HG02885 (cell line): ENCODE measurements at regions not wholly inside any gene's neighbourhood (a gene's known extent, or its start where the extent isn't known, plus 50 kb on each side); places are given as distances from the start of the nearest gene placed in this dataset.
"Not testable (repeated sequence)": the region's sequence is repeated elsewhere in the genome, so short reads cannot be mapped to it uniquely, and the experiment has no call there.

ENCODE experiments used
- ATAC-seq: cut with Tn5 transposase; IDR thresholded peaks from one replicate; pipeline ENCODE4 v1.9.1; 2021; ENCODE audit warnings: mild to moderate bottlenecking; ENCODE audit not compliant: unreplicated experiment, poor library complexity

DNA sequence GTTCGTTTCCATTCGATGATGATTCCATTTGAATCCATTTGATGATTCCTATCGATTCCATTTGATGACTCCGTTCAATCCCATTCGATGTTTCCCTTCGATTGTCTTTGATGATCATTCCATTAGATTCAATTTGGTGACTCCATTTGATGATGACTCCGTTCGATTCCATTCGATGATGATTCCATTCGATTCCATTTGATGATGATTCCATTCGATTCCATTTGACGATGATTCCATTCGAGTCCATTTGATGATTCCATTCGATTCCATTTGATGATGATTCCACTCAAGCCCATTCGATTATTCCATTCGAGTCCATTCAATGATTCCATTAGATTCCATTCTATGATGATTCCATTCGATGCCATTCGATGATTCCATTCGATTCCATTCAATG, 2730.6 kb downstream of the RPIA start:
- not testable (repeated sequence) for ATAC-seq

DNA sequence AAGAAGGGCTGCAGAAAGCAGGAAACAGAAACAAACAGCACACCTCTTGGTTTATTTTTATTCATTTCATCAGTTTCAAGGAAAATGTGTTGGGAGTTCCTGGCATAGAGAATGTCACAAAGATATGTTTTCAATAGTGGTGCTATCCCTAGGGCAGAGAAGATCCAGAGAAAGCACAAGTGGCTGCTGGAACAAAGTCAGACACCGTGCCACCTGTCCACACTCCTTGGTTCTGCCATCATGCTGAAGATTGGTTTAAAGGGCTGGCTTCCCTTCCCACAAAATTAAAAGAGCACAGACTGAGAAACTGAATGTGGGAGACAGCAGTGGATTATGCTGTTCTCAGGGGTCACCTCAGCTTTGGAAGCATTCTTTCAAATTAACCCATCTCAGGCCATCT, 2735.7 kb downstream of the RPIA start:
- ATAC-seq, result not testable (repeated sequence)

DNA sequence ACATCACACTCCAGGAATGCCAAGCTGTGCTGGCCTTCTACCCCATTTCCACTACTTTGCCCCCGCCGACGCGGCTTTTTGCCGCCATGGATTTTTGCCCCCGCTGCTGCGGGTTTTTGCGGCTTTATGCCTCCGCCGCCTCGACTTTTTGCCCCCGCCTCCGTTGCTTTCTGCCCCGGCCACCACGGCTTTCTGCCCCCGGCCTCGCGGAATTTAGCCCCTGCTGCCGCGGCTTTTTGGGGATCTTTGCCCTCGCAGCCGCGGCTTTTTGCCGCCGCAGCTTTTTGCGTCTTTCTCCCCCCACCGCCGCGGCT, 2750.4 kb downstream of the RPIA start:
- not testable (repeated sequence) for ATAC-seq

DNA sequence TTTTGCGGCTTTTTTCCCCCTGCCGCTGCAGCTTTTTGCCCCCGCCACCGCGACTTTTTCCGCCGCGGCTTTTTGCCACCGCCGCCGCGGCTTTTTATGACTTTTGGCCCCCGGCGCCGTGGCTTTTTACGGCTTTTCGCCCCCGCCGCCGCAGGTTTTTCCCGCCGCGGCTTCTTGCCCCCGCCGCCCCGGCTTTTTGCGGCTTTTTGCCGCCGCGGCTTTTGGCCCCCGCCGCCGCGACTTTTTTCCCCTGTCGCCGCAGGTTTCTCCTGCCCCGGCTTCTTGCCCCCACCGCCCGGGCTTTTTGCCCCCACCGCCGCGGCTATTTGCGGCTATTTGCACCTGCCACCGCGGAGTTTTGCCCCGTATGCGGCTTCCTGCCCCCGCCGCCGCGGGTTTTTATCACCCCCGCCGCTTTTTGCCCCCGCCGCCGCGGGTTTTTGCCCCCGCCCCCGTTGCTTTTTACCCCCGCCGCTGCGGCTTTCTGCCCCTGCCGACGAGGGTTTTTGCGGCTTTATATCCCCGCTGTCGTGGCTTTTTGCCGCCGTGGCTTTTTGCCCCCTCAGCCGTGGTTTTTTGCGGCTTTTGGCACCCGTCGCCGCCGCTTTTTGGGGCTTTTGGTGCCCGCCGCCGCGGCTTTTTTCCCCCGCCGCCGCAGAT, 2750.9 kb downstream of the RPIA start:
- no peak for ATAC-seq

DNA sequence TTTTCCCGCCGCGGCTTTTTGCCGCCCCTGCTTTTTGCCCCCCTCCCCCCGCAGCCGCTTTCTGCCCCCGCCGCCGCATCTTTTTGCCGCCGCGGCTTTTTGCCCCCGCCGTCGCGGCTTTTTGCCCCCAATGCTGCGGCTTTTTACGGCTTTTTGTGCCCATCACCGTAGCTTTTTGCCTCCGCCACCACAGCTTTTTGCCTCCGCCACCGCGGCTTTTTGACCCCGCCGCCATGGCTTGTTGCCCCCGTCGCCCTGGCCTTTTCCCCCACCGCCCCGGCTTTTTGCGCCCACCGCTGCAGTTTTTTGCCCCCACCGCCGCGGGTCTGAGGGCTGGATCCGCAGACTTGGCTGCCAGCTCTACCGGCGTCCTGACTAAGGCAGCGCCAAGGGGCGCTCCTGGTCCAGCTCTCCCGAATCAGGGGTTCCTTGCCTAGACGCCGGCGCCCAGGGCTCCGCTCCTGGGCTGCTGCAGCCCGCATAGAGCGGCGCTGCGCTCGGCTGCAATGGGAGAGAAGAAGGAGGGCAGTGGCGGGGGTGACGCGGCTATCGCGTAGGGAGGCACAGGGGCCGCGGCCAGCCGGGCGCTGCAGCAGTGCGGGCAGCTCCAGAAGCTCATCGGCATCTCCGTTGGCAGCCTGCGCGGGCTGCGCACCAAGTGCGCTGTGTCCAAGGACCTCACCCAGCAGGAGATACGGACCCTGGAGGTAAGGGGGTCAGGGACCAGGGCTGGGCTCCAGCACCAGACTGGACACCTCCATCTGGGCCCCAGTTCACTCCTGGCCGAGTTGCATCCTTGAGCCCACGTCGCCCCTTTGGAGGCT, 2751.6 kb downstream of the RPIA start:
- ATAC-seq, result not testable (repeated sequence)

DNA sequence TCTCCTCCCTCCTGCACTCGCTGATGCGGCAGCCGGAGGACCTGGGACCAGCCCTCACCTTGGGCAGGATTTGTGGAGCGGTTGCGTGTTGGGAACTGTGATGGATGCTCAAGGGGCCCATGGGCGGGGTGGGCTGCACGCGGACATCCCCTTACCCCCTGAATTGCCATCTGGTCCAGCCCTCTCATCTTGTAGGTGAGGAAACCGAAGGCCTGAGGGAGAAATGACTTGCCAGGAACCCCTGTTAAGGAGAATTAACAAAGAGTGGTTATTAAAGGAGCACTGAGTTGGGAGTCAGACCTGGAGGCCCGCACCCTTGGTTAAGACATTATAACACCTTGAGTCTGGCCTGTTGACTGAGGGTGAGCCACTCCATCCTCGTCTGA, 2752.2 kb downstream of the RPIA start:
- not testable (repeated sequence) for ATAC-seq

DNA sequence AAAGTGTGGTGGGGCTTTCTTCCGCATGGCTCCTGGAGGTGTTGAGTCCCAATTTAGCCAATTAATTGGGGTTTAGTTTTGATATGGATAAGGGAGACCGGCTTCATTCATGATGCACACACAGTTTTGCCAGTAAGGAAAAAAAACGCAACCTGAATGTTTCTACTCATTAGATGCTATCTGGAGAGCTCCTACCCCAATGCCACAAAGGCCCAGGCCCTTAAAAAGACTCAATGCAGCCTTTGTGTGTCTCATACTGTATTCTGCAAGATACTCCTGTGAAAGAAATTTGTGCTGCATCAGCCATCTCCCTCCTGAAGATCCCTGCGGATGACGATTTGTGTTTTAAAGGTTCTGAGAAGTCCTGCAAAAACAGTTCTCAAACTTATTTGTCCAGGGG, 2754.2 kb downstream of the RPIA start:
- not testable (repeated sequence) for ATAC-seq

DNA sequence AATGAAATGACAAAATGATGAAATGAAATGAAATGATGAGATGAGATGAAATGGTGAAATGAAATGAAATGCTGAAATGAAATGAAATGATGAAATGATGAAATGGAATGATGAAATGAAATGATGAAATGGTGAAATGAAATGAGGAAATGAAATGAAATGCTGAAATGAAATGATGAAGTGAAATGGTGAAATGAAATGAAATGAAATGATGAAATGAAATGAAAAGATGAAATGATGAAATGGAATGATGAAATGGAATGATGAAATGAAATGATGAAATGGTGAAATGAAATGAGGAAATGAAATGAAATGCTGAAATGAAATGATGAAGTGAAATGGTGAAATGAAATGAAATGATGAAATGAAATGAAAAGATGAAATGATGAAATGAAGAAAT, 2755.0 kb downstream of the RPIA start:
- not testable (repeated sequence) for ATAC-seq

DNA sequence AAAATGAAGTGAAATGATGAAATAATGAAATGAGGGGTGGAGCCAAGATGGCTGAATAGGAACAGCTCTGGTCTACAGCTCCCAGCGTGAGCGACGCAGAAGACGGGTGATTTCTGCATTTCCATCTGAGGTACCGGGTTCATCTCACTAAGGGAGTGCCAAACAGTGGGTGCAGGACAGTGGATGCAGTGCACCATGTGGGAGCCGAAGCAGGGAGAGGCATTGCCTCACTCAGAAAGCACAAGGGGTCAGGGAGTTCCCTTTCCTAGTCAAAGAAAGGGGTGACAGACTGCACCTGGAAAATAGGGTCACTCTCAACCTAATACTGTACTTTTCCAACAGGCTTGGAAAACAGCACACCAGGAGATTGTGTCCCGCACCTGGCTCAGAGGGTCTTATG, 2755.4 kb downstream of the RPIA start:
- ATAC-seq, result not testable (repeated sequence)

DNA sequence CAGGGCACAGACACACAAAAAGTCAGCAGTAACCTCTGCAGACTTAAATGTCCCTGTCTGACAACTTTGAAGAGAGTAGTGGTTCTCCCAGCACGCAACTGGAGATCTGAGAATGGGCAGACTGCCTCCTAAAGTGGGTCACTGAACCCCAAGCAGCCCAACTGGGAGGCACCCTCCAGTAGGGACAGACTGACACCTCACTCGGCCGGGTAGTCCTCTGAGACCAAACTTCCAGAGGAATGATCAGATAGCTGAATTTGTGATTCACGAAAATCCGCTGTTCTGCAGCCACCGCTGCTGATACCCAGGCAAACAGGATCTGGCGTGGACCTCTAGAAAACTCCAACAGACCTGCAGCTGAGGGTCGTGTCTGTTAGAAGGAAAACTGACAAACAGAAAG, 2756.0 kb downstream of the RPIA start:
- ATAC-seq, result not testable (repeated sequence)

DNA sequence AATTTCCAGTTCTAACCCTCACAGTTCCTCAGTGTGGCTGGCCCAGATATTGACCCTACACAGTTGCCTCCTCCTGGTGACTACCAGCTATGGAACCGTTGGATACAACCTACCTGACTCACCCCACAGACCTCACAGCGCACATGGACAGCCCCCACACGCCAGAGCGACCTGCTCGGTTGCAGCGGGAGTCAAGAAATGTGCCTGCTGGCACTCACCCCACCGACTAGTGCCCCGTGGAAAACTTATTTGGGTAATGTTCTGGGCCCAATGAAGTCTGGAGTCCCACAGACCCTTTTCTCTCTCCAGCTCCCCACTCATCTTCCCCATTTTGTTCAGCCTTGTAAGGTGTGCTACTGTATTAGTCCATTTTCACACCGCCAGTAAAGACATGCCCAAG, 2770.8 kb downstream of the RPIA start:
- not testable (repeated sequence) for ATAC-seq

DNA sequence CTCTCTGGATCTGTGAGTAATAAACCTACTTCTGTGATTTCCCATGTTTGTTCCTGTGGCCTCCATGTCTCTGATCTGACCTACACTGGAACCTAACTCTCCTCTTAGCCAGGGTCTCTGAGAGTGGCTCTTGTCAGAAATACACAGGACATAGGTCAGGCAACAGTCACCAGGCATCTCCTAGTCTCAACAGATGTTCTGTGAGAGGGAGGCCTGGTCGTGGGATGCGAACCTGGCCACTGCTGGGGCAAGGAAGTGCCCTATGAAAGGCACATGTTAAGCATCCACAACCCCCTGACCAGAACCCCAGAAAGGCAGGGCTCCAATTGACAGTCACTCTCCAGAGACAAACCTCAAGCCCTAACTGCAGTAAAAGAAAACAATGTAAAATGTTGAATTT, 2771.5 kb downstream of the RPIA start:
- ATAC-seq, result not testable (repeated sequence)

DNA sequence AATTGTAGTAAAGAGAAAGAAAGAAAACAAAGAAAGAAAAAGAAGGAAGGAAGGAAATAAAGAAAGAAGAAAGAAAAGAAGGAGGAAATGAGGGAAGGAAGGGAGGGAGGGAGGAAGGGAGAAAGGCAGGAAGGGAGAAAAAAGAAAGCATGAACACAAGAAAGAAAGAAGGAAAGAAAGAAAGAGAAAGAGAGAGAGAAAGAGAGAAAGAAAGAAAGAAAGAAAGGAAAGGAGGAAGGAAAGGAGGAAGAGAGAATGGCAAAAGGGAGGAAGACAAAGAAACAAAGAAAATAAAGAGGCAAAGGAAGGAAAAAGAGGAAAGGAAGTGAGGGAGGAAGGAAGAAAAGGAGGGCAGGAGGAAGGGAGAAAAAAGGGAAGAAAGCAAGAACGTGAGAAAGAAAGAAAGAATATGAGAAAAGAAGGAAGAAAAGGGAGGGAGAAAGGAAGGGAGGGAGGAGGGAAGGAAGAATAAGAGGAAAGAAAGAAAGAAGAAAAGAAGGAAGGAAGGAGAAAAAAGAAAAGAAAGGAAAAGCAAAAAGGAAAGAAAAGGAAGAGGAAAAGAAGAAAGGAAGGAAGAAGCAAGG, 2775.4 kb downstream of the RPIA start:
- ATAC-seq, result not testable (repeated sequence)

DNA sequence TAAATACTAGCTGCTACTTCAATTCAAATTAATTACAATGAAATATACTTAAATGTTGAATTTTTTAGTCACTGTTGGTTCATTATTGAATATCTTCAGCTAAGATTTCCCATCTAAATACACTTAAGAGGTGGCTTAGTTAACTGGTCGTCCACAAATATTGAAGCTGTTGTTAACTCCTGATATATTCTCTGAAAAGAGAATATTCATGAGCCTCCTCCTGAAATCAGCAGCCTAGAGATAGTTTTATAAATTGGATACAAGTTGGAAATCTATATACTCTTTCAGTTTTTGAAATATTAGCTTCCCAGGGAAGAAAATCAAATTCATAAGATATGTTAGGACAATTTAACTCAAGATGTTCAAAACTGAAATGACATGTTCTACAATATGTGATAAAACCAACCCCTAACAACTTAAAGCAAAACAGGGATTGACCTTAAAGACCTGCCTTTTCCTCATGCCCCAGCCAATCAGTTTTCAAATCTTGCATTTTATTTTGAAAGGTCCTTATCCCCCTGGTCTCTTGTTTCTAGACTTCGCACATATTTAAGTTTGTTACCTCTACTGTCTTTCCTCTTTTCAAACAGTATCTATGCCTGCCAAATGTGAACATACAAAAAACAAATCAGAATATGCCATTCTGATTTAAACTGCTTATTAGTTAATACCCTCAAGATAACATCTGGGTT, 2784.9 kb downstream of the RPIA start:
- not testable (repeated sequence) for ATAC-seq

DNA sequence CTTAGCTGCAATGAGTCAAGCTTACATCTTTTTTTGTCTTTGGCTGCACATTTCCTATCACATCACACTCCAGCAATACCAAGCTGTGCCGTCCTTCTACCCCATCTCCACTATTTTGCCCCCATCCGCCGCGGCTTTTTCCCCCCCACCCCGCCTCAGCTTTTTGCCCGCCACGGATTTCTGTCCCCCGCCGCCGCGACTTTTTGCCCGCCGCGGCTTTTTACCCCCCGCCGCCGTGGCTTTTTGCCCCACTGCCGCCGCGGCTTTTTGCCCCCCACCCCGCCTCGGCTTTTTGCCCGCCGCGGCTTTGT, 2785.4 kb downstream of the RPIA start:
- ATAC-seq, result not testable (repeated sequence)

DNA sequence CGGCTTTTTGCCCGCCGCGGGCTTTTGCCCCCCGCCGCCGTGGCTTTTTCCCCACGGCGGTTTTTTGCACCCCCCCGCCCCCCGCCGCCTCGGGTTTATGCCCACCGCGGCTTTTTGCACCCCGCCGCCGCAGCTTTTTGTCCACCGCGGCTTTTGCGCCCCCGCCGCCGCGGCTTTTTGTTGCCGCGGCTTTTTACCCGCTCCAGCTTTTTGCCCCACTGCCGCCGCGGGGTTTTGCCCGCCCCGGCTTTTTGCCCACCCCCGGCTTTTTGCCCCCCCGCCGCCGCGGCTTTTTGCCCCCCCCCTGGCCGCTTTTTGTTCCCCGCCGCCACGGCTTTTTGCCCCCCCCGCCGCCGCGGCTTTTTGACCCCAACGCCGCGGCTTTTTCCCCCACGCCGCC, 2785.8 kb downstream of the RPIA start:
- not testable (repeated sequence) for ATAC-seq

DNA sequence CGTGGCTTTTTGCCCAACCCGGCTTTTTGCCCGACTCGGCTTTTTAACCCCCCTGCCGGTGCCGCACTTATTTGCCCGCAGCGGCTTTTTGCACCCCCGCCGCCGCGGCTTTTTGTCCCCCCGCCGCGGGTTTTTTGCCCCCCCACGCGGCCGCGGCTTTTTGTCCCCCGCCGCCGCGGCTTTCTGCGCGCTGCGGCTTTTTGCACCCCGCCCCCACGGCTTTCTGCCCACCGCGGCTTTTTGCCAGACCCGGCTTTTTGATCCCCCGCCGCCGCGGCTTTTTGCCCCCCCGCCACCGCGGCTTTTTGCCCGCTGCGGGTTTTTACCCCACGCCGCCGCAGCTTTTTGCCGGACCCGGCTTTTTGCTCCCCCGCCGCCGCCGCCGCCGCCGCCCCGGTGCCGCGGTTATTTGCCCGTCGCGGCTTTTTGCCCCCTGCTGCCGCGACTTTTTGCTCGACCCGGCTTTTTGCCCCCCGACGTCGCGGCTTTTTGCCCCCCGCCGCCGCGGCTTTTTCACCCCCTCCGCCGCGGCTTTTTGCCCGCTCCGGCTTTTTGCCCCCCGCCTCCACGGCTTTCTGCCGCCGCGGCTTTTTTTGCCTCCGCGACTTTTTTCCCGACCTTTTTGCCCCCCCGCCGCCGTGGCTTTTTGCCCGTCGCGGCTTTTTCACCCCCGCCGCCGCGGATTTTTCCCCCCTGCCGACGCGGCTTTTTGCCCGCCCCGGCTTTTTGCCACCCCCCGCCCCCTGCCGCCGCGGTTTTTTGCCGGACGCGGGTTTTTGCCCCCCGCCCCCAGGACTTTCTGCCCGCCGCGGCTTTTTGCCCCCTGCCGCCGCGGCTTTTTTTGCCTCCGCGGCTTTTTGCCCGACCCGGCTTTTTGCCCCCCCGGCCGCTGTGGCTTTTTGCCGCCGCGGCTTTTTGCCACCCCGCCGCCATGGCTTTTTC, 2786.5 kb downstream of the RPIA start:
- no peak for ATAC-seq

DNA sequence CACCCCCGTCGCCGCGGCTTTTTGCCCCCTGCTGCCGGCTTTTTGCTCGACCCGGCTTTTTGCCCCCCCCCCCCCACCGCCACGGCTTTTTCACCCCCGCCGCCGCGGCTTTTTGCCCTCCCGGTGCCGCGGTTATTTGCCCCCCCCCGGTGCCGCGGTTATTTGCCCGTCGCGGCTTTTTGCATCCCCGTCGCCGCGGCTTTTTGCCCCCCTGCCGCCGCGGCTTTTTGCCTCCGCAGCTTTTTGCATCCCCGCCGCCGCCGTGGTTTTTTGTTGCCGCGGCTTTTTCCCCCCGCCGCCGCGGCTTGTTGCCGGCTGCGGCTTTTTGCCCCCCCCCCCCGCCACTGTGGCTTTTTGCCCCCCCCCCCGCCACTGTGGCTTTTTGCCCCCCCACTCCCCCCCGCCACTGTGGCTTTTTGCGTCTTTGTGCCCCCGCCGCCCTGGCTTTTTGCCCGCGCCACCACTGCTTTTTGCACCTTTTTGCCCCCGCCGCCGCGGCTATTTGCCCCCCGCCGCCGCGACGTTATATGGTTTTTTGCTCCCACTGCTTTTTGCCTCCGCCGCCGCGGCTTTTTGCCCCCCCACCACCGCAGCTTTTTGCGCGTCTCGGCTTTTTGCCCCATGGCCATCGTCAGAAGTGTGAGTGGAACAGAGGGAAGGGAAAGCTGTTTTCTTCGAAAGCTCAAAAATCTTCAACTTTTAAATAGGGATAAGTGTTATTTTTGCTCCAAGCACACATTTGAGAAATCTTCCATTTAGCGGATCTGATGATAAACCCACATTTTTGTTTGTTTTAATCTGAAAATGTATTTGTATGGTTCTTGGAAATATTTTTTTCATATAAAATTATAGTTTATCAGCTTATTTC, 2787.6 kb downstream of the RPIA start:
- not testable (repeated sequence) for ATAC-seq

DNA sequence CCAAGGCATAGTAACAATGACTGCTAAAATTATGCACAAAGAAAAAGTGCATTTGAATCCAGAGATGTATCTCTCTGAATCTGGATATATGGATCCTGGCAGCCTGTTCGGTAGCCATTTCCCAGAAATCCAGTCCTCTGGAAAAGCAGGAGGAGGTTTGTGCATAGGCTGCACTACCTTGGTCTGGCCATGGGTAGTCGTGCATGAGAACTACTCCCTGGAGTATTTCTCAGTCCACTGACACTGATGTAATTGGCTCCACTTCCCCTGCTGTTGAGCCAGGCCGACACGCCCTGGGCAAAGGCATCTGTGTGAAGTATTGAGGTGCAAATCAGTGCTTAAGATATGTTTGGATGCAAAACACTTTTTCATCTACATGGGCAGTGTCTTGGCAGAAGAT, 2793.8 kb downstream of the RPIA start:
- ATAC-seq, result not testable (repeated sequence)
